ENCODE measurements at regions not wholly inside any gene's neighbourhood (a gene's known extent, or its start where the extent isn't known, plus 50 kb on each side); places are given as distances from the start of the nearest gene placed in this dataset.

DNA sequence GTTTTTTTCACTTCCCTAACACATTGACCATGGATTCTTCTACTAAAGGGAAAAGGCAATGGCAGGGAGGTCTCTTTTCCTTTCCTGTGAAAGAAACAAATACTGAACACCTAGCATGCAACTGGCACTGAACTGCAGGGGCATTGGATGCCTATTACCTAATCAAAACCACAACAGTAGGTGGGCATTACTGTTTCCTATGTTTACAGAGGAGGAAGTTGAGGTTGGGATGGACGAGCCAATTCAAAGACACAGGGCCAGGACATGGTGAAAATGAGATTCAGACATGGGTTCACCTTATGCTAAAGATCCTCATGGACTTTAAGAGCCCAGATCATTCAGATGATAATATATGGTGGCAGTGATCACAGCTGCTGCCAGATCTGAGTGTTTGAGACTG is 407.0 kb downstream of the MIAT start:
- no peak for ATAC-seq

GRCh38 chr22:27065279-27065678 is 407.9 kb downstream of the MIAT start:
- TF ChIP-seq ARNTL (CRISPR knock-in tag; IDR thresholded peaks at IDR 0.05; ENCODE audit: borderline replicate concordance, low read depth) (no peak), ISL1 (CRISPR knock-in tag; IDR thresholded peaks at IDR 0.05) (no peak), ZNF70 (CRISPR knock-in tag; IDR thresholded peaks at IDR 0.05) (no peak), RARB (CRISPR knock-in tag; IDR thresholded peaks at IDR 0.05) (no peak), CREB5 (CRISPR knock-in tag; IDR thresholded peaks at IDR 0.05; ENCODE audit: low read depth) (no peak), PPARA (CRISPR knock-in tag; IDR thresholded peaks at IDR 0.05; ENCODE audit: borderline replicate concordance) (no peak)
- TF ChIP-seq, protein P1, sequence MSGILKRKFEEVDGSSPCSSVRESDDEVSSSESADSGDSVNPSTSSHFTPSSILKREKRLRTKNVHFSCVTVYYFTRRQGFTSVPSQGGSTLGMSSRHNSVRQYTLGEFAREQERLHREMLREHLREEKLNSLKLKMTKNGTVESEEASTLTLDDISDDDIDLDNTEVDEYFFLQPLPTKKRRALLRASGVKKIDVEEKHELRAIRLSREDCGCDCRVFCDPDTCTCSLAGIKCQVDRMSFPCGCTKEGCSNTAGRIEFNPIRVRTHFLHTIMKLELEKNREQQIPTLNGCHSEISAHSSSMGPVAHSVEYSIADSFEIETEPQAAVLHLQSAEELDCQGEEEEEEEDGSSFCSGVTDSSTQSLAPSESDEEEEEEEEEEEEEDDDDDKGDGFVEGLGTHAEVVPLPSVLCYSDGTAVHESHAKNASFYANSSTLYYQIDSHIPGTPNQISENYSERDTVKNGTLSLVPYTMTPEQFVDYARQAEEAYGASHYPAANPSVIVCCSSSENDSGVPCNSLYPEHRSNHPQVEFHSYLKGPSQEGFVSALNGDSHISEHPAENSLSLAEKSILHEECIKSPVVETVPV (CRISPR knock-in tag; IDR thresholded peaks at IDR 0.05): no peak
- ATAC-seq: no peak

More for the DNA sequence above, 407.0 kb downstream of the MIAT start:
- TF ChIP-seq TOX (CRISPR knock-in tag; IDR thresholded peaks at IDR 0.05; ENCODE audit: borderline replicate concordance): no peak
- TF ChIP-seq, protein P2, sequence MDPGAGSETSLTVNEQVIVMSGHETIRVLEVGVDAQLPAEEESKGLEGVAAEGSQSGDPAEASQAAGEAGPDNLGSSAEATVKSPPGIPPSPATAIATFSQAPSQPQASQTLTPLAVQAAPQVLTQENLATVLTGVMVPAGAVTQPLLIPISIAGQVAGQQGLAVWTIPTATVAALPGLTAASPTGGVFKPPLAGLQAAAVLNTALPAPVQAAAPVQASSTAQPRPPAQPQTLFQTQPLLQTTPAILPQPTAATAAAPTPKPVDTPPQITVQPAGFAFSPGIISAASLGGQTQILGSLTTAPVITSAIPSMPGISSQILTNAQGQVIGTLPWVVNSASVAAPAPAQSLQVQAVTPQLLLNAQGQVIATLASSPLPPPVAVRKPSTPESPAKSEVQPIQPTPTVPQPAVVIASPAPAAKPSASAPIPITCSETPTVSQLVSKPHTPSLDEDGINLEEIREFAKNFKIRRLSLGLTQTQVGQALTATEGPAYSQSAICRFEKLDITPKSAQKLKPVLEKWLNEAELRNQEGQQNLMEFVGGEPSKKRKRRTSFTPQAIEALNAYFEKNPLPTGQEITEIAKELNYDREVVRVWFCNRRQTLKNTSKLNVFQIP (CRISPR knock-in tag; IDR thresholded peaks at IDR 0.05; ENCODE audit: borderline replicate concordance, low read depth): no peak
- no peak for TF ChIP-seq ARNTL (CRISPR knock-in tag; IDR thresholded peaks at IDR 0.05; ENCODE audit: borderline replicate concordance, low read depth)
- no peak for TF ChIP-seq ISL1 (CRISPR knock-in tag; IDR thresholded peaks at IDR 0.05)
- no peak for TF ChIP-seq BACH2 (CRISPR knock-in tag; IDR thresholded peaks at IDR 0.05; ENCODE audit: borderline replicate concordance)
- TF ChIP-seq OSR1 (CRISPR knock-in tag; IDR thresholded peaks at IDR 0.05): no peak
- TF ChIP-seq CREB5 (CRISPR knock-in tag; IDR thresholded peaks at IDR 0.05; ENCODE audit: low read depth): no peak
- TF ChIP-seq PPARA (CRISPR knock-in tag; IDR thresholded peaks at IDR 0.05; ENCODE audit: borderline replicate concordance): no peak
- no peak for TF ChIP-seq ZNF565 (CRISPR knock-in tag; conservative IDR thresholded peaks at IDR 0.05; ENCODE audit: low read depth)
- no peak for TF ChIP-seq RARB (CRISPR knock-in tag; IDR thresholded peaks at IDR 0.05)
- TF ChIP-seq ZFP30 (CRISPR knock-in tag; IDR thresholded peaks at IDR 0.05): no peak
- TF ChIP-seq PATZ1 (CRISPR knock-in tag; IDR thresholded peaks at IDR 0.05; ENCODE audit: borderline replicate concordance): no peak
- TF ChIP-seq ZNF8 (CRISPR knock-in tag; IDR thresholded peaks at IDR 0.05): no peak
- TF ChIP-seq ESRRG (CRISPR knock-in tag; IDR thresholded peaks at IDR 0.05): no peak
- no peak for TF ChIP-seq ZNF70 (CRISPR knock-in tag; IDR thresholded peaks at IDR 0.05)

GRCh38 chr22:27066856-27067255 is 409.5 kb downstream of the MIAT start:
- TF ChIP-seq, protein P2 (CRISPR knock-in tag; IDR thresholded peaks at IDR 0.05; ENCODE audit: borderline replicate concordance, low read depth): no peak
- no peak for TF ChIP-seq ZNF8 (CRISPR knock-in tag; IDR thresholded peaks at IDR 0.05)
- no peak for ATAC-seq

- no peak for ATAC-seq
- no peak for TF ChIP-seq OSR1 (CRISPR knock-in tag; IDR thresholded peaks at IDR 0.05)
- TF ChIP-seq ZNF8 (CRISPR knock-in tag; IDR thresholded peaks at IDR 0.05): no peak
- no peak for TF ChIP-seq GLIS3 (CRISPR knock-in tag; IDR thresholded peaks at IDR 0.05)
- no peak for TF ChIP-seq RARB (CRISPR knock-in tag; IDR thresholded peaks at IDR 0.05)
- TF ChIP-seq ZNF70 (CRISPR knock-in tag; IDR thresholded peaks at IDR 0.05): no peak
- TF ChIP-seq ZFP3 (CRISPR knock-in tag; IDR thresholded peaks at IDR 0.05): no peak
- TF ChIP-seq ZNF565 (CRISPR knock-in tag; conservative IDR thresholded peaks at IDR 0.05; ENCODE audit: low read depth): no peak
- no peak for TF ChIP-seq TOX (CRISPR knock-in tag; IDR thresholded peaks at IDR 0.05; ENCODE audit: borderline replicate concordance)
Measured at GRCh38 chr22:27068121-27068520, 410.7 kb downstream of the MIAT start.
